ENCODE measurements at regions not wholly inside any gene's neighbourhood (a gene's known extent, or its start where the extent isn't known, plus 50 kb on each side); places are given as distances from the start of the nearest gene placed in this dataset.

- FAIRE-seq (no peak), ATAC-seq (no peak), DNase-seq (ENCODE audit: low spot score) (no peak)
- POLR2A ChIA-PET, result no interaction called here
- WGBS (ENCODE audit: low lambda C conversion rate), result 42% methylated on average over 4 of the region's 4 CpGs
- Histone ChIP-seq H3K79me2 (ENCODE audit: insufficient read depth, low read length) (no peaks in the 10 kb centered on the region), H3K4me3 (replicated peaks in 1 of 3; ENCODE audit: insufficient read depth in 1 of 3, low read depth in 2 of 3, low read length in 3 of 3) (no peak overlapping the region), H3K4me1 (ENCODE audit: insufficient read depth, low read length) (peaks cover 15% of the 10 kb centered on the region), H3K27me3 (ENCODE audit: control insufficient read depth in 1 of 2, insufficient read depth in 2 of 2, low read length in 2 of 2) (peaks cover 10 to 78% of the 10 kb centered on the region in 2 experiments; a peak in 3 of 5 replicates), H3K9ac (ENCODE audit: insufficient read depth, low read depth, low read length) (no peak overlapping the region), H4K20me1 (ENCODE audit: insufficient read depth, low read length) (no peaks in the 10 kb centered on the region), H3K4me2 (ENCODE audit: low read depth, low read length) (no peak overlapping the region), H3K36me3 (replicated peaks in 1 of 2; ENCODE audit: control insufficient read depth in 1 of 2, insufficient read depth in 2 of 2, low read length in 2 of 2) (no peaks in the 10 kb centered on the region), H3K27ac (ENCODE audit: extremely low read length, insufficient read depth, low read length) (no peak overlapping the region), H2AFZ (ENCODE audit: low read length) (no peak overlapping the region), H3K9me3 (ENCODE audit: low read length) (no peaks in the 10 kb centered on the region)
- intact Hi-C loops (cut with micrococcal nuclease; ENCODE audit: unreplicated experiment) (no loop called here), in situ Hi-C loops (cut with HindIII; ENCODE audit: extremely low pct_ligation_motif_present, low pct_unique_long_range_greater_than_20kb) (loop anchor here (5.0 kb wide), 1 partner anchor 351 kb away; no protein-coding TSS in a partner anchor)
- CTCF ChIA-PET (ENCODE audit: low intra/inter-chr PET ratio, low total read pairs), result no interaction called here
- no TSS peak for BruUV-seq (replicated peaks)
- no peak for TF ChIP-seq HMG20B (CRISPR knock-in tag; conservative IDR thresholded peaks at IDR 0.05)
- TF ChIP-seq ATF4 (CRISPR knock-in tag; IDR thresholded peaks at IDR 0.05), result no peak
- TF ChIP-seq ZBTB3 (CRISPR knock-in tag; IDR thresholded peaks at IDR 0.05; ENCODE audit: borderline replicate concordance, low read depth), result no peak
- TF ChIP-seq SP4 (CRISPR knock-in tag; IDR thresholded peaks at IDR 0.05), result no peak
- TF ChIP-seq DZIP1 (CRISPR knock-in tag; IDR thresholded peaks at IDR 0.05), result no peak
- TF ChIP-seq ZNF256 (CRISPR knock-in tag; conservative IDR thresholded peaks at IDR 0.05), result no peak
- no peak for TF ChIP-seq RFX5 (IDR thresholded peaks at IDR 0.05; ENCODE audit: low read depth, low read length)
- TF ChIP-seq CREB3 (CRISPR knock-in tag; IDR thresholded peaks at IDR 0.05), result no peak
- no peak for TF ChIP-seq SUZ12 (IDR thresholded peaks at IDR 0.05; ENCODE audit: low read depth, low read length)
- TF ChIP-seq KDM5A (IDR thresholded peaks at IDR 0.05; ENCODE audit: borderline replicate concordance, low read length), result no peak
- TF ChIP-seq SCMH1 (CRISPR knock-in tag; IDR thresholded peaks at IDR 0.05; ENCODE audit: borderline replicate concordance), result no peak
- no peak for TF ChIP-seq KIAA2018 (CRISPR knock-in tag; IDR thresholded peaks at IDR 0.05; ENCODE audit: borderline replicate concordance)
- TF ChIP-seq ZNF432 (CRISPR knock-in tag; IDR thresholded peaks at IDR 0.05; ENCODE audit: borderline replicate concordance), result no peak
These were observed 133.8 kb downstream of the MRPL36 start for GRCh38 chr5:1665803-1666202.

Measured in HepG2 (cell line).